Gastroesophageal sphincter (tissue), 4 donors: ENCODE measurements at regions not wholly inside any gene's neighbourhood (a gene's known extent, or its start where the extent isn't known, plus 50 kb on each side); places are given as distances from the start of the nearest gene placed in this dataset.
A peak's percentile ranks its signal among the peaks of the same experiment; 100 is the strongest.

Experiments used
- ATAC-seq: fragments of 150-250 bp; one replicate; pipeline ENCODE4 v1.9.1; 2016; ENCODE audit warnings: mild to moderate bottlenecking, moderate library complexity
- H3K27ac ChIP-seq, 4 donors: fragments of 200-600 bp; sonication (generic) in 3 of 4; 1 replicate in 3 of 4; 2 replicates in 1 of 4; pipeline ENCODE4 v1.5.1; 2016 to 2019
- H3K27me3 ChIP-seq: fragments of 200-600 bp; sonication (generic); one replicate; pipeline ENCODE4 v1.5.1; 2019
- H3K36me3 ChIP-seq, 2 donors: fragments of 200-600 bp; sonication (generic); one replicate each; pipeline ENCODE4 v1.5.1; 2019; ENCODE audit warnings: control low read depth in 1 of 2
- H3K4me1 ChIP-seq, 3 donors: fragments of 200-600 bp; sonication (generic); 1 replicate in 2 of 3; 2 replicates in 1 of 3; pipeline ENCODE4 v1.5.1; 2016 to 2019; ENCODE audit warnings: control low read depth in 2 of 3
- H3K4me3 ChIP-seq, 2 donors: fragments of 200-600 bp; sonication (generic); one replicate each; pipeline ENCODE4 v1.5.1; 2019; ENCODE audit warnings: mild to moderate bottlenecking in 1 of 2, moderate library complexity in 1 of 2
- H3K9me3 ChIP-seq, 3 donors: fragments of 200-600 bp; sonication (generic); one replicate each; pipeline ENCODE4 v1.5.1; 2017 to 2019; ENCODE audit warnings: control low read depth in 2 of 3
- EP300 ChIP-seq: sonication (generic); formaldehyde crosslinking; IDR thresholded peaks from one replicate; pipeline ENCODE4 v1.6.1; 2017; ENCODE audit warnings: antibody characterized with exemption, mild to moderate bottlenecking
- POLR2A ChIP-seq, 2 donors: fragments of 450-650 bp; IDR thresholded peaks; one replicate each; pipeline ENCODE4 v1.6.1; 2017; ENCODE audit warnings: antibody characterized with exemption in 2 of 2, mild to moderate bottlenecking in 2 of 2, moderate library complexity in 1 of 2
- POLR2AphosphoS5 ChIP-seq: sonication (generic); formaldehyde crosslinking; IDR thresholded peaks from one replicate; pipeline ENCODE4 v1.6.1; 2017; ENCODE audit warnings: antibody characterized with exemption
- WGBS, 2 donors: methylation state at CpG; one replicate each; pipeline ENCODE4 v1.1.5; 2018; ENCODE audit warnings: low coverage in 1 of 2; 5-methylcytosine and 5-hydroxymethylcytosine counted together
- TF ChIP-seq, protein P1 (sequence below), 4 experiments: fragments of 200-600 bp in 2 of 4; fragments of 450-650 bp in 2 of 4; sonication (generic) in 1 of 4; IDR thresholded peaks; one replicate each; pipeline ENCODE4 v1.5.1; 2017 to 2019; ENCODE audit warnings: antibody characterized with exemption in 4 of 4, mild to moderate bottlenecking in 2 of 4, moderate library complexity in 2 of 4

DNA sequence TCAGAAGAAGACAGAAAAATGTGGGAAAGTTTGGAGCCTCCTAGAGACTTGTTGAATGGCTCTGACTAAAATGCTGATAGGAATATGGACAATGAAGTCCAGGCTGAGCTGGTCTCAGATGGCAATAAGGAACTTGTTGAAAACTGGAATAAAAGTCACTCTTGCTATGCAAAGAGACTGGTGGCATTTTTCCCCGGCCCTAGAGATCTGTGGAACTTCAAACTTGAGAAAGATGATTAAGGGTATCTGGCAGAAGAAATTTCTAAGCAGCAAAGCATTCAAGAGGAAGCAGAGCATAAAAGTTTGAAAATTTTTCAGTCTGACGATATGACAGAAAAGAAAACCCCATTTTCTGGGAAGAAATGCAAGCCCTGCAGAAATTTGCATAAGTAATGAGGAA lies 159.3 kb downstream of the MREG start:
- Histone ChIP-seq H3K9me3 (no peaks in the 10 kb centered on the region), H3K27ac (no peak overlapping the region), H3K27me3 (no peaks in the 10 kb centered on the region), H3K4me3 (no peak overlapping the region), H3K4me1 (peaks cover 3 to 21% (median 3%) of the 10 kb centered on the region in 3 donors), H3K36me3 (no peaks in the 10 kb centered on the region)
- WGBS, 2 donors: 65 to 76% methylated on average over 2 of the region's 2 CpGs
- ATAC-seq: no peak
- TF ChIP-seq EP300 (no peak), POLR2AphosphoS5 (no peak), POLR2A (IDR thresholded peaks at IDR 0.05) (no peak)
- TF ChIP-seq, protein P1, sequence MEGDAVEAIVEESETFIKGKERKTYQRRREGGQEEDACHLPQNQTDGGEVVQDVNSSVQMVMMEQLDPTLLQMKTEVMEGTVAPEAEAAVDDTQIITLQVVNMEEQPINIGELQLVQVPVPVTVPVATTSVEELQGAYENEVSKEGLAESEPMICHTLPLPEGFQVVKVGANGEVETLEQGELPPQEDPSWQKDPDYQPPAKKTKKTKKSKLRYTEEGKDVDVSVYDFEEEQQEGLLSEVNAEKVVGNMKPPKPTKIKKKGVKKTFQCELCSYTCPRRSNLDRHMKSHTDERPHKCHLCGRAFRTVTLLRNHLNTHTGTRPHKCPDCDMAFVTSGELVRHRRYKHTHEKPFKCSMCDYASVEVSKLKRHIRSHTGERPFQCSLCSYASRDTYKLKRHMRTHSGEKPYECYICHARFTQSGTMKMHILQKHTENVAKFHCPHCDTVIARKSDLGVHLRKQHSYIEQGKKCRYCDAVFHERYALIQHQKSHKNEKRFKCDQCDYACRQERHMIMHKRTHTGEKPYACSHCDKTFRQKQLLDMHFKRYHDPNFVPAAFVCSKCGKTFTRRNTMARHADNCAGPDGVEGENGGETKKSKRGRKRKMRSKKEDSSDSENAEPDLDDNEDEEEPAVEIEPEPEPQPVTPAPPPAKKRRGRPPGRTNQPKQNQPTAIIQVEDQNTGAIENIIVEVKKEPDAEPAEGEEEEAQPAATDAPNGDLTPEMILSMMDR (IDR thresholded peaks at IDR 0.05): no peak

DNA sequence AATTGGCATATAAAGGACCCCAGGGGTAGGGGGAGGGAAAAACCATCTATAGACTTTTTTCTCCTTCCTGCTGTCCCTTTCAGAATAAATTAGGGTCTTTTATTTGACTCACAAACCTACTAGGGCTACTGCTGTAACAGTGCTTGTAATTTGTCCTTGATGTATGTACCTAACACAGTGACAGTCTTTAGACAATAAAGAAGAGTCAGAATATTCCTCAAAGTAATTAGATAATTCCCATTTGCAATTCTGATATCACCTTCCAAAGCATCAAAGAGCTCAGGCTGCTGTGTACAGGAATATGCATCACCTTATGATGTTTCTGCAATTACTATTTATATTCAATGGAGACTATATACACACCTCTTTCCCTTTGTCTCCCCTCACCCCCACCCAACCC lies 161.7 kb downstream of the MREG start:
- no peaks in the 10 kb centered on the region for H3K27me3 ChIP-seq
- no peak for ATAC-seq

DNA sequence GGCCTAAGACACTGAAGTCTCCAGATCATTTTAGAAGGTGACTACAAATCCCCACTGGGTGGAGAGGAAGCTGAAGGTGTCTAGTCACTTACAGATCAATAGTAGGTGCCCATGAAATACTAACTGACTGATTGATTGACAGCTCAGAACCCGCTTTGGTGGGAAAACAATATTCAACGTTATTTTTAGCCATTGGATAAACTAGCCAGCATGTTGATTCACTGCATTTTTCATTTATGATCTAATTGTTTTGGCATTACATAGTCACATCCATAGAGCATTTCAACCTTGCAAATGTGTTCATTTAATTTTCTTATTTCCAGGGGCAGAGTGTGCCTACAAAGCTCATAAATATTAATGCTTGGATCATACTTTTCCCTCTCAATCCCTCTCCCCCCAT lies 162.3 kb downstream of the MREG start:
- H3K27ac ChIP-seq: peak overlapping the region in 3 of 4 donors; percentile 6 to 50 (median 29)

More for the DNA sequence above, 161.7 kb downstream of the MREG start:
- H3K9me3 ChIP-seq: no peaks in the 10 kb centered on the region
- H3K4me1 ChIP-seq: peaks cover 3 to 28% (median 3%) of the 10 kb centered on the region in 3 donors
- no peak overlapping the region for H3K27ac ChIP-seq
- TF ChIP-seq EP300: no peak
- TF ChIP-seq POLR2A (IDR thresholded peaks at IDR 0.05): no peak
- TF ChIP-seq, protein P1 (IDR thresholded peaks at IDR 0.05): no peak
- TF ChIP-seq POLR2AphosphoS5: no peak
- no peaks in the 10 kb centered on the region for H3K36me3 ChIP-seq
- no peak overlapping the region for H3K4me3 ChIP-seq

DNA sequence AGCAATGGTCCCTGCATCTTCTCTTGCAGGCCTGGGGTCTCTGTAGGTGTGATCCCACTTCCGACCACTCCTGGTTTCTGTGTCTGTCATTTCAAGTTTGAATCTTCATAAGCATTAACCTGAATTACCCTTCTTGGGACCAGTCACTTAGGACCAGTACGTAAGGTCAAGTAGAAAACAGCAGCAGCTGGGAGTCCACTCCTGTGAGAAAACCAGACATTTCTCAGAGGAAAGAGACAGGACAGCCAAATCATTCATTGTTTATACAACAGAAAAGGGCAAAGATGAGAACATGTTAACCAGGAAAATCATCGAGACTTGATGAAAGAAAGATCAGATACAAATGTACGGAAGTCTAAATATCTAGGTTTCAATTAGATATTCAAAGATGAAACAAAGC lies 163.0 kb downstream of the MREG start:
- no peak for TF ChIP-seq POLR2AphosphoS5
- no peak for TF ChIP-seq EP300
- no peak for TF ChIP-seq POLR2A (IDR thresholded peaks at IDR 0.05)
- TF ChIP-seq, protein P1 (IDR thresholded peaks at IDR 0.05): no peak

More for the DNA sequence above, 162.3 kb downstream of the MREG start:
- 22 to 33% methylated on average over 2 of the region's 2 CpGs for WGBS, 2 donors
- no peaks in the 10 kb centered on the region for H3K36me3 ChIP-seq
- H3K9me3 ChIP-seq: no peaks in the 10 kb centered on the region
- no peaks in the 10 kb centered on the region for H3K27me3 ChIP-seq
- ATAC-seq: peak; percentile 40
- TF ChIP-seq POLR2A (IDR thresholded peaks at IDR 0.05) (no peak), POLR2AphosphoS5 (no peak), EP300 (no peak)
- TF ChIP-seq, protein P1 (IDR thresholded peaks at IDR 0.05): no peak
- peaks cover 3 to 31% (median 3%) of the 10 kb centered on the region in 3 donors for H3K4me1 ChIP-seq
- no peak overlapping the region for H3K4me3 ChIP-seq

DNA sequence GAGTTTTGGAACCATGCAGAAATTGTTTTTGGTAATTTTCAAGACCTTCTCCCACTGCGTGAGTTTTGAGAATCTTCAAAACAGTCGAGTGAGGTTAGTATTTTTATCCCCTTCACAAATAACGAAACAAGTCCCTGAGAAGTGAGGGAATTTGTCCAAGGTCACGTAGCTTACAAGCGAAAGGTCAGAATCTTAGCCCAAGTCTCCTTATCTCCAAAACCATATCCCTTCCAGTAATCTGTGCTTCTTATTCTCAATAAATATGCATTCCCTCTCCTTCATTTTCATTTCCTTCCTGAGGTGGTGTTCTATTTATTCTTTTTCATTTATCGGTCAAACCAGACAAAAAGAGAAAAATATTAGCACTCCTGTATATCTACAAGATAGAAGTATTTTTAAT lies 163.6 kb downstream of the MREG start:
- no peak for TF ChIP-seq POLR2A (IDR thresholded peaks at IDR 0.05)
- TF ChIP-seq EP300: no peak
- TF ChIP-seq POLR2AphosphoS5: no peak
- TF ChIP-seq, protein P1 (IDR thresholded peaks at IDR 0.05): no peak
- Histone ChIP-seq H3K4me3 (no peak overlapping the region), H3K36me3 (no peaks in the 10 kb centered on the region), H3K4me1 (peaks cover 3 to 40% (median 5%) of the 10 kb centered on the region in 3 donors), H3K27me3 (no peaks in the 10 kb centered on the region), H3K9me3 (no peaks in the 10 kb centered on the region), H3K27ac (peak overlapping the region in 1 of 4 donors; percentile 50)
- ATAC-seq: no peak
- WGBS, 2 donors: 66 to 79% methylated on average over 5 to 6 of the region's 6 CpGs

More for the DNA sequence above, 163.0 kb downstream of the MREG start:
- no peaks in the 10 kb centered on the region for H3K9me3 ChIP-seq
- H3K4me1 ChIP-seq: peaks cover 3 to 38% (median 5%) of the 10 kb centered on the region in 3 donors
- H3K27ac ChIP-seq: peak overlapping the region in 3 of 4 donors; percentile 6 to 50 (median 29)
- no peaks in the 10 kb centered on the region for H3K27me3 ChIP-seq
- WGBS, 2 donors: 43 to 65% methylated on average over 3 to 4 of the region's 4 CpGs
- no peaks in the 10 kb centered on the region for H3K36me3 ChIP-seq
- no peak overlapping the region for H3K4me3 ChIP-seq
- no peak for ATAC-seq
